ENCODE measurements at regions not wholly inside any gene's neighbourhood (a gene's known extent, or its start where the extent isn't known, plus 50 kb on each side); places are given as distances from the start of the nearest gene placed in this dataset.

DNA sequence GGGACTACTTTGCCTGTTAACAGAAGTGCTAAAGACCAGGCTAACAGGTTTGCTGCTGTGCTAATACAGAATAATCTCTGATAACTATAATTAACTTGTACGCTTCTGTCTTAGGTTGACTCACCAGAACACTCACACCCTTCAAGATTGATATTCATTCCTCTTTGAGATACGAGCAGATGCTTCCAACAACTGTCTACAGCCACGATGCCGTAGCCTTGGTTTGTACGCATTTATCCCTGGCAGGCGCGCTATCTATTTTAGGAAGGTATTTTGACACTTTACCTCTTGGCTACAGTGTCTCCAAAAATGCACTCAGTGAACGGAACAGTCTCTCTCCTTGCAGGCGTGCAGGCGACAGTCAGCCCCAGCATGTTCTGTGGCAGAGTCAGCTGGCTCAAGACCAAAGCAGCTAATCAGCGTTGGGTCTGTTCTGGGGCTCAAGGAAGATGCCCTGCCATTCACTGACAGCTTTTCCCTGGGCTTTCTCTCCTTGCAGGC, 146.4 kb upstream of the PRICKLE1 start:
- TF ChIP-seq, protein P1, sequence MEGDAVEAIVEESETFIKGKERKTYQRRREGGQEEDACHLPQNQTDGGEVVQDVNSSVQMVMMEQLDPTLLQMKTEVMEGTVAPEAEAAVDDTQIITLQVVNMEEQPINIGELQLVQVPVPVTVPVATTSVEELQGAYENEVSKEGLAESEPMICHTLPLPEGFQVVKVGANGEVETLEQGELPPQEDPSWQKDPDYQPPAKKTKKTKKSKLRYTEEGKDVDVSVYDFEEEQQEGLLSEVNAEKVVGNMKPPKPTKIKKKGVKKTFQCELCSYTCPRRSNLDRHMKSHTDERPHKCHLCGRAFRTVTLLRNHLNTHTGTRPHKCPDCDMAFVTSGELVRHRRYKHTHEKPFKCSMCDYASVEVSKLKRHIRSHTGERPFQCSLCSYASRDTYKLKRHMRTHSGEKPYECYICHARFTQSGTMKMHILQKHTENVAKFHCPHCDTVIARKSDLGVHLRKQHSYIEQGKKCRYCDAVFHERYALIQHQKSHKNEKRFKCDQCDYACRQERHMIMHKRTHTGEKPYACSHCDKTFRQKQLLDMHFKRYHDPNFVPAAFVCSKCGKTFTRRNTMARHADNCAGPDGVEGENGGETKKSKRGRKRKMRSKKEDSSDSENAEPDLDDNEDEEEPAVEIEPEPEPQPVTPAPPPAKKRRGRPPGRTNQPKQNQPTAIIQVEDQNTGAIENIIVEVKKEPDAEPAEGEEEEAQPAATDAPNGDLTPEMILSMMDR (IDR thresholded peaks at IDR 0.05; ENCODE audit: low read depth, low read length, missing input control), result no peak
- TF ChIP-seq, protein P2, sequence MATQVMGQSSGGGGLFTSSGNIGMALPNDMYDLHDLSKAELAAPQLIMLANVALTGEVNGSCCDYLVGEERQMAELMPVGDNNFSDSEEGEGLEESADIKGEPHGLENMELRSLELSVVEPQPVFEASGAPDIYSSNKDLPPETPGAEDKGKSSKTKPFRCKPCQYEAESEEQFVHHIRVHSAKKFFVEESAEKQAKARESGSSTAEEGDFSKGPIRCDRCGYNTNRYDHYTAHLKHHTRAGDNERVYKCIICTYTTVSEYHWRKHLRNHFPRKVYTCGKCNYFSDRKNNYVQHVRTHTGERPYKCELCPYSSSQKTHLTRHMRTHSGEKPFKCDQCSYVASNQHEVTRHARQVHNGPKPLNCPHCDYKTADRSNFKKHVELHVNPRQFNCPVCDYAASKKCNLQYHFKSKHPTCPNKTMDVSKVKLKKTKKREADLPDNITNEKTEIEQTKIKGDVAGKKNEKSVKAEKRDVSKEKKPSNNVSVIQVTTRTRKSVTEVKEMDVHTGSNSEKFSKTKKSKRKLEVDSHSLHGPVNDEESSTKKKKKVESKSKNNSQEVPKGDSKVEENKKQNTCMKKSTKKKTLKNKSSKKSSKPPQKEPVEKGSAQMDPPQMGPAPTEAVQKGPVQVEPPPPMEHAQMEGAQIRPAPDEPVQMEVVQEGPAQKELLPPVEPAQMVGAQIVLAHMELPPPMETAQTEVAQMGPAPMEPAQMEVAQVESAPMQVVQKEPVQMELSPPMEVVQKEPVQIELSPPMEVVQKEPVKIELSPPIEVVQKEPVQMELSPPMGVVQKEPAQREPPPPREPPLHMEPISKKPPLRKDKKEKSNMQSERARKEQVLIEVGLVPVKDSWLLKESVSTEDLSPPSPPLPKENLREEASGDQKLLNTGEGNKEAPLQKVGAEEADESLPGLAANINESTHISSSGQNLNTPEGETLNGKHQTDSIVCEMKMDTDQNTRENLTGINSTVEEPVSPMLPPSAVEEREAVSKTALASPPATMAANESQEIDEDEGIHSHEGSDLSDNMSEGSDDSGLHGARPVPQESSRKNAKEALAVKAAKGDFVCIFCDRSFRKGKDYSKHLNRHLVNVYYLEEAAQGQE (IDR thresholded peaks at IDR 0.05), result no peak
- TF ChIP-seq HNF4G (IDR thresholded peaks at IDR 0.05) (no peak), HNF4A (conservative IDR thresholded peaks at IDR 0.05) (no peak), GABPA (IDR thresholded peaks at IDR 0.05 in 1 of 2, conservative IDR thresholded peaks at IDR 0.05 in 1 of 2) (no peak)

Measured in liver (tissue), 3 donors.